Dedifferentiated amniotic fluid mesenchymal stem cell (primary cell): ENCODE measurements at regions not wholly inside any gene's neighbourhood (a gene's known extent, or its start where the extent isn't known, plus 50 kb on each side); places are given as distances from the start of the nearest gene placed in this dataset.

Experiments used
- DNase-seq: peaks from one replicate; pipeline ENCODE4 v3.0.0-alpha.2; 2016; ENCODE audit errors: extremely low spot score

GRCh38 chr11:92317721-92318120 lies 93.1 kb downstream of the FAT3 start:
- no peak for DNase-seq

GRCh38 chr11:92322225-92322624 lies 97.6 kb downstream of the FAT3 start:
- DNase-seq, result no peak

GRCh38 chr11:92324890-92325289 lies 100.3 kb downstream of the FAT3 start:
- no peak for DNase-seq

GRCh38 chr11:92325416-92325815 lies 100.8 kb downstream of the FAT3 start:
- no peak for DNase-seq

GRCh38 chr11:92329137-92329536 lies 104.5 kb downstream of the FAT3 start:
- no peak for DNase-seq

GRCh38 chr11:92329646-92330045 lies 105.0 kb downstream of the FAT3 start:
- no peak for DNase-seq

GRCh38 chr11:92330114-92330513 lies 105.5 kb downstream of the FAT3 start:
- no peak for DNase-seq

- no peak for DNase-seq
Measured at GRCh38 chr11:92332986-92333385, 108.4 kb downstream of the FAT3 start.

GRCh38 chr11:92340839-92341238 lies 116.2 kb downstream of the FAT3 start:
- no peak for DNase-seq

- DNase-seq, result no peak
Measured at GRCh38 chr11:92342034-92342720, 117.6 kb downstream of the FAT3 start.

GRCh38 chr11:92342886-92343285 lies 118.3 kb downstream of the FAT3 start:
- no peak for DNase-seq

- DNase-seq, result no peak
Measured at GRCh38 chr11:92346220-92346619, 121.6 kb downstream of the FAT3 start.

- DNase-seq, result no peak
Measured at GRCh38 chr11:92347454-92347853, 122.8 kb downstream of the FAT3 start.

GRCh38 chr11:92349486-92350156 lies 125.0 kb downstream of the FAT3 start:
- DNase-seq, result no peak

- no peak for DNase-seq
Measured at GRCh38 chr11:92357344-92357743, 132.7 kb downstream of the FAT3 start.

GRCh38 chr11:92357841-92358240 lies 133.2 kb downstream of the FAT3 start:
- no peak for DNase-seq

- no peak for DNase-seq
Measured at GRCh38 chr11:92361551-92361950, 136.9 kb downstream of the FAT3 start.

- DNase-seq, result no peak
Measured at GRCh38 chr11:92362989-92363388, 138.4 kb downstream of the FAT3 start.

GRCh38 chr11:92364177-92364576 lies 139.6 kb downstream of the FAT3 start:
- no peak for DNase-seq

- no peak for DNase-seq
Measured at GRCh38 chr11:92376146-92376599, 151.6 kb downstream of the FAT3 start.

- DNase-seq, result no peak
Measured at GRCh38 chr11:92376680-92377079, 152.1 kb downstream of the FAT3 start.

GRCh38 chr11:92380882-92381281 lies 156.3 kb downstream of the FAT3 start:
- DNase-seq, result no peak

- no peak for DNase-seq
Measured at GRCh38 chr11:92382311-92382710, 157.7 kb downstream of the FAT3 start.

GRCh38 chr11:92383430-92383829 lies 158.8 kb downstream of the FAT3 start:
- DNase-seq, result no peak
